GM19372 (cell line): ENCODE measurements at regions not wholly inside any gene's neighbourhood (a gene's known extent, or its start where the extent isn't known, plus 50 kb on each side); places are given as distances from the start of the nearest gene placed in this dataset.
"Not testable (repeated sequence)": the region's sequence is repeated elsewhere in the genome, so short reads cannot be mapped to it uniquely, and the experiment has no call there.

Experiments
- ATAC-seq: cut with Tn5 transposase; IDR thresholded peaks from one replicate; pipeline ENCODE4 v1.9.1; 2021; ENCODE audit warnings: mild to moderate bottlenecking, low read depth, moderate library complexity; ENCODE audit not compliant: unreplicated experiment

GRCh38 chr10:64358907-64359306 is 837.7 kb downstream of the REEP3 start:
- ATAC-seq: no peak

GRCh38 chr10:64360240-64360639 is 839.0 kb downstream of the REEP3 start:
- ATAC-seq: not testable (repeated sequence)

GRCh38 chr10:64363687-64364086 is 842.5 kb downstream of the REEP3 start:
- no peak for ATAC-seq

- no peak for ATAC-seq
Observed at GRCh38 chr10:64365663-64366062, 844.5 kb downstream of the REEP3 start.

GRCh38 chr10:64368298-64368697 is 847.1 kb downstream of the REEP3 start:
- ATAC-seq: no peak

GRCh38 chr10:64369885-64370773 is 848.9 kb downstream of the REEP3 start:
- no peak for ATAC-seq

- no peak for ATAC-seq
Observed at GRCh38 chr10:64374346-64374745, 853.1 kb downstream of the REEP3 start.

- ATAC-seq: no peak
Observed at GRCh38 chr10:64376167-64376566, 855.0 kb downstream of the REEP3 start.

GRCh38 chr10:64379898-64380297 is 858.7 kb downstream of the REEP3 start:
- ATAC-seq: no peak

- ATAC-seq: no peak
Observed at GRCh38 chr10:64385355-64385754, 864.2 kb downstream of the REEP3 start.

- no peak for ATAC-seq
Observed at GRCh38 chr10:64394744-64395143, 873.5 kb downstream of the REEP3 start.

- ATAC-seq: no peak
Observed at GRCh38 chr10:64396105-64396708, 875.0 kb downstream of the REEP3 start.

- ATAC-seq: no peak
Observed at GRCh38 chr10:64397125-64397524, 875.9 kb downstream of the REEP3 start.

- ATAC-seq: no peak
Observed at GRCh38 chr10:64408391-64409183, 887.4 kb downstream of the REEP3 start.

- ATAC-seq: no peak
Observed at GRCh38 chr10:64409349-64409748, 888.1 kb downstream of the REEP3 start.

GRCh38 chr10:64416011-64416410 is 894.8 kb downstream of the REEP3 start:
- ATAC-seq: no peak

GRCh38 chr10:64419461-64419860 is 898.3 kb downstream of the REEP3 start:
- no peak for ATAC-seq

- ATAC-seq: no peak
Observed at GRCh38 chr10:64426745-64427144, 905.5 kb downstream of the REEP3 start.

GRCh38 chr10:64430690-64431323 is 909.6 kb downstream of the REEP3 start:
- no peak for ATAC-seq

- ATAC-seq: not testable (repeated sequence)
Observed at GRCh38 chr10:64441872-64442271, 920.7 kb downstream of the REEP3 start.

GRCh38 chr10:64444163-64444562 is 923.0 kb downstream of the REEP3 start:
- ATAC-seq: no peak
